Posterior cingulate gyrus (tissue), 11 donors: ENCODE measurements at regions not wholly inside any gene's neighbourhood (a gene's known extent, or its start where the extent isn't known, plus 50 kb on each side); places are given as distances from the start of the nearest gene placed in this dataset.
A peak's percentile ranks its signal among the peaks of the same experiment; 100 is the strongest.
"Not testable (repeated sequence)": the region's sequence is repeated elsewhere in the genome, so short reads cannot be mapped to it uniquely, and the experiment has no call there.

ENCODE experiments used
- DNase-seq, 10 donors: peaks; one replicate each; pipeline versions ENCODE4 v3.0.0 to v3.0.0-alpha.2; 2020 to 2021; ENCODE audit warnings: mixed read lengths in 3 of 10
- intact Hi-C: fragments of 100-400 bp; cut with DNase I; formaldehyde crosslinking; loops from one replicate; pipeline ENCODE4 v1.15.1; 2023

DNA sequence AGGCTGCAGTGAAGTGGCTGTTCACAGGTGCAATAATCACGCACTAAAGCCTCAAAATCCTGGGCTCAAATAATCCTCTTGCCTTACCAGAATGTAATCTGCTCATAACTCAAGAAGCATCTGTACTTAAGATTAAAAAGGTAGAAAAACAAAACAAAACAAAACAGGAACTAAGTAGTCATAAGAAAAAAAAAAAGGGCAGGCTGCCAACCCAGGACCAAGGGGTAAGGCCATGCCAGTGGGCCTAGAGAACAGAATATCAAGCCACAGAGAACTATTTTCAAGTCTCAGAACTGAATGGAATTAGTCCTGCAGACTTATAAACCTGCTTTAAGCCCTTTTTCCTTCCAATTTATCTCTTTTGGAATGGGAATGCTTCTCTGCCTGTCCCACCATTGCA is 64.8 kb upstream of the TBC1D3K start:
- intact Hi-C loops, result no loop called here
- DNase-seq, result no peak

DNA sequence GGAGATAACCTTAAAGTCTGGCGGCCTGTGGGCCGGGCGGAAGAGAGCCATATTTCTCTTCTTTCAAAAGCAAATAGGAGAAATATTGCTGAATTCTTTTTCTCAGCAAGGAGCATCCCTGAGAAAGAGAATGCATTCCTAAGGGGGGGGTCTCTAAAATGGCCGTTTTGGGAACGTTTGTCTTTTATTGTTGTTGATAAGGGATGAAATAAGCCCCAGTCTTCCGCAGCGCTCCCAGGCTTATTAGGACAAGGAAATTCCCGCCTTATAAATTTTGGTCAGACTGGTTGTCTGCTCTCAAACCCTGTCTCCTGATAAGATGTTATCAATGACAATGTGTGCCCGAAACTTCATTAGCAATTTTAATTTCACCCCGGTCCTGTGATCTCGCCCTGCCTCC is 65.8 kb upstream of the TBC1D3K start:
- intact Hi-C loops, DNase-seq: not testable (repeated sequence)

DNA sequence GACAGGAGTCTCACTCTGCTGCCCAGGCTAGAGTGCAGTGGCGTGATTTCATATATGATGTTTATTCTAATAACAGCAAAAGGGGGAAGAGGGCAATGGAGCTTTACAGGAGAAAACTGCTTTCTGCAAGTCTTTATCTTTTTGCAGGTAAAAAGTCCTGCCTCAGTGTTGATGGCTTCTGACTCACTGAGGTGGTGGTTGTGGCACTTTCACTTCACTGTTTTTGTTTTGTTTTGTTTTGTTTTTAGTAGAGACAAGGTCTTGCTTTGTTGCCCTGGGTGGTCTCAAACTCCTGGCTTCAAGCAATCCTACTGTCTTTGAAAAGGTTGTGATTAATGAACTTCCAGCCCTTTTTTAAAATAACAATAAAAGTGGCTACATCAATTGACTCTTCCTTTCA is 68.0 kb upstream of the TBC1D3K start:
- intact Hi-C loops, result no loop called here
- DNase-seq, result no peak

DNA sequence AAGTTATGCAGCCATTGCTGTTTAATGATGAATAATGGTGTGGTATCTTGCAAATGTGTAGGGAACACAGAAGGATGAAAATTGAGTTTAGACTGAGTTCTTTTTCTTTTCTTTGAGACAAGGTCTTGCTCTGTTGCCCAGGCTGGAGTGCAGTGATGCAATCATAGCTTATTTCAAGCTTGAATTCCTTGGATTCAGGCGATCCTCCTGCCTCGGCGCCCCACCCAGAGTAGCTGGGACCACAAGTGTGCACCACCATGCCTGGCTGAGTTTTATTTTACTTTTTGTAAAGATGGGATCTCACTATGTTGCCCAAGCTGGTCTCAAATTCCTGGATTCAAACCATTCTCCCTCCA is 74.6 kb upstream of the TBC1D3K start:
- intact Hi-C loops, result no loop called here
- DNase-seq, result no peak

DNA sequence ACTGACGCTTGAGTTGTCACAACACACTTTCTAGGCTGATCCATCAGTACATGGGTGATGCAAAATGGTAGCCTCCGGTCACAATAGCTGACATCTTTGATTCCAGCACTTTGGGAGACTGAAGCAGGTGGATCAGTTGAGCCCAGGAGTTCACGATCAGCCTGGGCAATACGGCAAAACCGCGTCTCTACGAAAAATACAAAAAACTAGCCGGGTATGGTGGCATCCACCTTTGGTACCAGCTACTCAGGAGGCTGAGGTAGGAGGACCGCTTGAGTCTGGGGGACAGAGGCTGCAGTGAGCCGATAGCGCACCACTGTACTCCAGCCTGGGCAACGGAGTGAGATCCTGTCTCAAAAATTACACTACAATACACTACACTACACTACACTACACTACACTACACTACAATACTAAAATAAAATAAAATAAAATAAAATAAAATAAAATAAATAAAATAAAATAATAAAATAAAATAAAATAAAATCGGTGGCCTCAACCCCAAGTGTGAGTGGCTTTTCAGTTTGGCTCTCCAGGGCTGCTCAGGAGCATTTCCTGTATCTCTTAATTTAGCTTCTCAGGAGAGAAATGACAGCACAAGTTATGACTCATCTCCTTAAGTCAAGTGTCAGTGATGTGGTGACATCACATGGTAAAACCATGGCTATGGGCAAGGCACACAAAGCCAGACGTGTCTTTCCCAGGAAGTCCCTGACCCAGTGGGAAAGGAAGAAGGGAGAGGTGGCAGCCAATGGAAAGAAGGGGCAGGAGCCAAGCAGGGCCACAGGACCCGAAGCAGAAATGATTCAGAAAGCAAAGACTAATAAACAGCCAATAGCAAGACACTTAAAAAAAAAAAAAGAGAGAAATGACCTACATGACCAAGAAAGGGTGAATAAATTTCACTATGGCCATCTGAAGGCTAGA is 75.3 kb upstream of the TBC1D3K start:
- intact Hi-C loops, result no loop called here
- DNase-seq, result no peak

DNA sequence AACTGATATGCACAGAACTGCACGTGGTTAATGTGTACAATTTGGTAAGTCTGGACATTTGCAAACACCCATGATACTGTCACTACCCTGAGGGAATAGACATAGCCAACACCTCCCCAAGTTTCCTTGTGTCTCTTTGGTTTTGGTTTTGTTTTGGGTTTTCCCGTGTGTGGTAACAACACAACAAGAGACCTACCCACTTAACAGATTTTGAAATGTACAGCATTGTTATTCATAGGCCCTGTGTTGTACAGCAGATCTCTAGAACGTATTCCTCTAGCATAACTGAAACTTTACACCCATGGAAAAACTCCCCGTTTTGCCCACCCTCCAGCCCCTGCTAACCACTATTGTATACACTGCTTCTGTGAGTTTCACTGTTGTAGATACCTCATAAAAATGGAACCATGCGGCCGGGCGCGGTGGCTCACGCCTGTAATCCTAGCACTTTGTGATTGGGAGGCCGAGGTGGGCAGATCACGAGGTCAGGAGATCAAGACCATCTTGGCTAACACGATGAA is 76.3 kb upstream of the TBC1D3K start:
- intact Hi-C loops, result no loop called here
- no peak for DNase-seq

DNA sequence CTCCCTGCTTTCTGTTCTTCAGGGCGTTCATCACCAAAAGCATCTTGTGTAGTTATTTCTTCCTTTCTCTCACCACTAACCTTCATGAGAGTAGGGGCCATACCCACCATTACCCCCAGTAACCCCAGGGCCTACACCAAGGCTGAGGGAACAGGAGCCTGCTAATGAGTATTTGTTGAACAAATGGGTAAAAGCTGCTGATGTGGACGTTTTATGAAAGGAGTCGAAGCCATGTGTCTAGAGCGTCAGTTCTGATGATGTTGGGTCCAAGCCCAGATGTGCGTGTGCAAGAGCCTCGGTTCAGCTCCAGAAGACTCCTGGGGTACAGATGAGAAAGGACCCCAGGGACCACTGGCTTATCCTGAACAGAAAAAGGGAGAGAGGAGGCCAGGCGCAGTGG is 77.1 kb upstream of the TBC1D3K start:
- intact Hi-C loops, result no loop called here
- no peak for DNase-seq

DNA sequence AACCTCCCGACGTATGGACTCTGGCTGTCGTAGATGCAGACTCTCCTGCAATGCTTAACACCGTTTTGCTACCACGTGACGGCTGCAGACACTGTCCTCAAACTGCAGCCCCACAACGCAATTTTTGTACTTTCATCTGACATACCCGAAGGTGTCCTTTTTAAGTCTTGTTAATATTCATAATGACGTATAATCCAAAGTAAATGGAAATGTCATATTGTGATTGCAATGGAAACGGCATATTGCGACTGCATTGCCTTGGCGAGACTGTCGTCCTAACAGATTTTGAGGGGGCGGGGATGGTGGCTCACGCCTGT is 79.3 kb upstream of the TBC1D3K start:
- intact Hi-C loops, result no loop called here

DNA sequence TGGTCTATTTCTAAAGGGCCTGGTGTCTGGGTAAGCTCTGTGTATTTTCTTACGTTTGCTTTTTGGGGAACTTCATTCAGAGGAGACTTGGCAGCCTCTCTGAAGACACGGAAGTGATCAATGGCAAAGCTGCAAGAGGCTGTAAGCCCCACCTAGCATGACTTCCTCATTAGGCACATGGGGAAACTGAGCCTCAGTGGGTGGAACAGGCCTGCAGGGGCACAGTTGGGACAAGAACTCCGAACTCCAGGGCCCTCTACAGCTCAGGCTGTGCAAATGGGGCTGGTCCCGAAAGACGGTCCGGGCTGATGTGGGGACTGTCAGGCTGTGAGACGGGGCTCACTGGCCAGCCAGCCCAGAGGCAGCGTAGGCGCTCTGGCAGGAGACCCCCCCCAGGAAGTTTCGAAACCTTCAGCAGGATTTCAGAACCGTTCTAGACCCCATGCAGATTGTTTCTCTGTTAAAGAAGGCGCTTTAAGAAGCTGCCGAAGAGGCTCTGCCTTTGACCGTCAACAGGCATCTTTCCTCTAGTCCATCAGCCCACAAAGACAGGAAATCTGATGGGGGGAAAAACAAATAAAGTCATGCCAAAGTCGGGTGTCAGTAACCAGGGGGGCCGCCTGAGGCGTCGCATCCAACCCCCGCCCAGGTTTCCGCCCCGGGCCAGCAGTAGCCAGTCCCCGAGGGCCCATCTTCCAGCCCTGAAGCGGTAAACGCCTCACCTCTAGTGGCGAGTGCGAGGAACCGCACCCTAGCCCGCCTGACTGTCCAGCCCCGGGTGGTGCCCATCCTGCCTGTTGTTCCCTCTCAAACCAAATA is 79.8 kb upstream of the TBC1D3K start:
- intact Hi-C loops, result no loop called here
- DNase-seq, result peak in 7 of 10 donors; percentile 22 to 86 (median 32)

More for the DNA sequence above, 79.3 kb upstream of the TBC1D3K start:
- DNase-seq, result no peak

DNA sequence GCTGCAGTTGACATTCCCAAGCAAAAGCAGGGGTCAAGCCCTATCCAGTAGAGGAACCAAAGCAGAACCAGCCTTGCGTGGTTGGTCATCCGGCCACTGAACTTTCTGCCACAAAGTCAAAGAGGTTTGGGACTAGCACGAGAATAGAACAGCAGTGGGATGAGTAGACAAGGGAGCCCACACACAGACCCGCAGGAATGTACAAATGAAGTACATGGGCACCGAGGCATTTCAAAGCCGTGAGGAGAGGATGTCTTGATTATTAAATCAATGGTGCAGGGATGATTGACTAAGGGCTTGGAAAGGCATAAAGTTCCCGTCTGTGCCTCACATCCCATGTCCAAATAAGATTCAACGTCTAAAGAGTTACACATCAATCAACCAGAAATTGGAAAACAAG is 81.8 kb upstream of the TBC1D3K start:
- intact Hi-C loops, result no loop called here
- DNase-seq, result no peak

DNA sequence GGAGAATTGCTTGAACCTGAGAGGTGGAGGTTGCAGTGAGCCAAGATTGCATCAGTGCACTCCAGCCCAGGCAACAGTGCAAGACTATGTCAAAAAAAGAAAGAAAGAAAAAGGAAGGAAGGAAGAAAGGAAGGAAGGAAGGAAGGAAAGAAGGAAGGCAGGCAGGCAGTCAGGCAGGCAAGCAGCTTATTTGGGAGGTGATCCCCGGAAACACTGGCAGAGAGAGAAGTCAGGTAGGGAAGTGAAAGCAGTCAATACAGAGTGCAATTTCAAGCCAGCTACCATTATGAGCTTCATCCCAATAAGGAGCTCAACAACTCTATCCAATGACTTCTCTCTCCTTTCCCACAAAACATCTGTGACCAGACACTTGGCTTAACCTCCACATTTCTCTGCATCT is 83.0 kb upstream of the TBC1D3K start:
- intact Hi-C loops, result no loop called here

DNA sequence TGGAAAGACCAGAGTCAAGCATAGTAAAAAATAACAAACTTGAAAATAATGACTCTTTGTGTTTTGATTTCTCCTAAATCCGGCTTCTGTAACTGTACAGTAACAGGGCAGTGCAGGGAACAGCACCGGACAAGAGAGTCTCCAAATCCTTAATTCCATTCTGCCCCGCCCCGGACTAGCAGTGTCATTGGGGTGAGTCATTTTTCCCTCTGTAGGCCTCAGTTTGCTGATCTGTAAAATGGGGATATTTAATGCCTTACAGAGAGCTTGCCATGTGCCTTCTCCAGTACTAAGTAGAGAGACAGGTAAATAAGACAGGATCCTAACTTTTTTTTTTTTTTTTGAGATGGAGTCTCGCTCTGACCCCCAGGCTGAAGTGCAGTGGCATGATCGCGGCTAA is 83.6 kb upstream of the TBC1D3K start:
- intact Hi-C loops, result no loop called here
- DNase-seq, result no peak

More for the DNA sequence above, 83.0 kb upstream of the TBC1D3K start:
- DNase-seq, result no peak

DNA sequence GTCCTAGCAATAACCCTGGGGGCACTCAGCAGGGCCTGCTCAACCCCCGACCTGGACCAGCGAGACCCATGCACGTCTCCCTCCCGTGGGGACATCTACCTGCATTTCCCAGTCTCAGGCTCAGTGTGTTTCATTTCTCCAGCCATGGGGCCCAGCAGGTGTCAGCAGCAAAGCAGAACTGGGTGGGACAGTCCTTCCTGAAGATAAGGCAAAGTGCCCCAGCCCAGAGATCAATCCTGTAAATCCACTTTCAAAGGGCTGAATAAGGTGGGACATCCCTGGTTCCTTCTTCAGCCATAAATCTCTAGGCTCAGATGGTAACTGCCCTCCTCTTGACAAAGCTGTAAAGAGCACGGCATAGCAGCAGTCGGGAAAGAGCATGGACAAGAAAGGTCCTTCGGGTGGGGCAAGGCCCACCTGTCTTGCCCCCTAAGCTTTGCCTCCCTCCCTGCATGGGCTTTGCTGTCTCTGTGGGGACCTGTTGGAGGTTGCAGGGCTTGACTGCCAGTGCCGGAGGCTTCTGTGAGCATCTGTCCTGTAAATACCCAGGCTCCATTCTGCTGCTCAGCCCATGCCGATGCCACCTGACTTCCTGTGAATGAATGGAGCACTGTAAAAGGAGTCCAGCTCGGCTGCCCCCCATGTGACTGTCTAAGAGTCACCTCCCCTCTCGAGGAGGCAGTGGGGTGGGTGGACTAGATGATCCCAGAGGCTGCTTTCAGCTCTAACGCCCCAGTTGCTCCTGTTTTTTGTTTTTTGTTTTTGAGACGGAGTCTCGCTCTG is 84.8 kb upstream of the TBC1D3K start:
- intact Hi-C loops, result no loop called here

DNA sequence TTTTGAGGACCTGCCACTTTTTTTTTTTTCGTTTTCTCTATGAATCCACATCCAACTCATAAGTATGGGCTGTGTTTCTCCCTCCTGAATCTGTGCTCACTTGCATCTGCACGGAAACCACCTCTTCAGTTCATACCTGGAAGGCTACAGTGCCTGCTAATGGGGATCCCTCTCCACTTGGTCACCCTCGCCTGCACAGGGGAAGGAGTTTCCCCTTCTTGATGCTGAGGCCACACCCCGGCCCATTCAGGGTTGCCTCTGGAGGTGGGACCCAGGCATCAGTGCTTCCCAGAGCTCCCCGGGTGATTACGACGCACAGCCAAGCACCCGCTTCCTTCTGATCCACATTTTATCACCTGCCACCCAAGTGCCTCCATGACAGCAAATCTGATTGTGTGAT is 85.9 kb upstream of the TBC1D3K start:
- DNase-seq, result no peak
- intact Hi-C loops, result no loop called here

More for the DNA sequence above, 84.8 kb upstream of the TBC1D3K start:
- DNase-seq, result no peak

DNA sequence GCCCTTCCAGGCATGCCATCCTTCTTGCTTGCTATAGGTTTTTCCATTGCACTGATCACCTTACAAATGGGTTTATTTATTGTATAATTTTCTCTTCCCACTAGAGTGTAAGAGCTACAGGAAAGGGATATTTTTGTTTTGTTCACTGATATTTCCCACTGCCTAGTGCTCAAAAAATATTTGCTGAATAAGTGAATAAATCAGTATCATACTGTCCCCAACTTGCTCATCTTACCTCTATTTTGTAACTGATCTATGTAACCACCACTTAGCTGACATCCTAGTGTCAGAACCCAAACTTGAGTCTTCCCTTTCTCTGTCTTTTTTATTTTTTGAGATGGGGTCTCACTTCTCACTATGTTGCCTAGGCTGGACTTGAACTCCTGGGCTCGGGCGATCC is 87.6 kb upstream of the TBC1D3K start:
- no peak for DNase-seq
- intact Hi-C loops, result no loop called here

DNA sequence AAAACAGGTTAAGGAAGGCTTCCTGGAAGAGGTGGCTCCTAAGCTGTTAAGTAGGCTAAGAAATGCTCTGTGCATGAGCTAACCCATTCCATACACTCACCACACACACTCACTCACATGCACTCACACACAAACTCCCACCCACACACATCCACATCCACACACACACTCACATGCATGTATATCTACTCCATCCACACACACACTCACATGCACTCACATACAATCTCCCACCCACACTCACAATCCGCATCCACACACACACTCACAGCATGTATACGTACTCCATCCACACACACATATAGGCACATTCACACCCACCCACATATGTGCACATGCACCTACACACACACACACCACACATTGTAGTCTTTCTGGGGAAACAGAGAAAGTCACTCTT is 89.3 kb upstream of the HNF1B start:
- intact Hi-C loops, result no loop called here
- DNase-seq, result no peak

DNA sequence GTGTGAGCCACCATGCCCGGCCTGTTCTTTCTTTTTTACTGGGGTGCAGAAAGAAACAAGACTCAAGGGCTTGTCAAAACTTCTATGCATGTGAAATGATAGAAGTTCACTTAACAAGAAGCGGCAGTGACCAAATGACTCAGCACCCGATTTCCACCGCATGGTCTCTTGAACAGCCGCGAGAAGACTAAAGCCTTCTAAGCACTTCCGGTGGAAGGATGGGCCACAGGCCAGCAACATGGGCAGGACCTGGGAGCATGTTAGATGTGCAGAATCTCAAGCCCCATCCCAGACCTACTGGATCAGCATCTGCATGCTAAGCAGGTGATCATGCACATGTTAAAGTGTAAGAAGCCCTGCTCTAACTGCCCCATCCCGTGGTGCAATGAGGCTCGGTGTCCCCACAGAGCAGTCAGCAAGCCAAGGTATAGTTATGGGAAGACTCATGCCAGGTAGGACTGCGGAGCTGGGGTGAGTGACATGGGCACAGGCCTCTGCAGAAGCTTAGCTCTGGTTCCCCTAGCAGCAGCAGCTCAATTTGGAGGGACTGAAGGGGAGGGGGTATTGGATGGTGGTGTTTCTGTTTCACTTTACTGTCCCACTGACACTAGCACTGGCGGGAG is 88.5 kb upstream of the HNF1B start:
- intact Hi-C loops, result no loop called here
- peak in 1 of 10 donors; percentile 15 for DNase-seq

DNA sequence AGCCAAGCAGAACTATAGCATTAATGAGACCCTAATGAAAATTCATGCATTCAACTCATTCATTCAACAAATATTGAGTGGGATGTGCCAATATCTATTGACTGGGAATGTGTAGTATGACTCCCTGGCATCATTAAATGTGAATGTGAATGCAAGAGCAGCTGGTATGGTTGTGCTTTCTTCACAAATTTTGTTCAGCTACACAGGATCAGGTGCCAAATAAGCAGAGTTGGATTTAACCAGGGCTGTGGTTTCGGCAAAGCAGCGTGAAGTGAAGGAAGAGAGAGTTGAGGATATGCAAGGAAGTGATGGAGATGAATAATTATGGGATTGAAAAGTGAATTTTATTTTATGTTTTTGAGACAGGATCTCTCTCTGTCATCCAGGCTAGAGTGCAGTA is 87.1 kb upstream of the HNF1B start:
- intact Hi-C loops, result no loop called here
- no peak for DNase-seq

DNA sequence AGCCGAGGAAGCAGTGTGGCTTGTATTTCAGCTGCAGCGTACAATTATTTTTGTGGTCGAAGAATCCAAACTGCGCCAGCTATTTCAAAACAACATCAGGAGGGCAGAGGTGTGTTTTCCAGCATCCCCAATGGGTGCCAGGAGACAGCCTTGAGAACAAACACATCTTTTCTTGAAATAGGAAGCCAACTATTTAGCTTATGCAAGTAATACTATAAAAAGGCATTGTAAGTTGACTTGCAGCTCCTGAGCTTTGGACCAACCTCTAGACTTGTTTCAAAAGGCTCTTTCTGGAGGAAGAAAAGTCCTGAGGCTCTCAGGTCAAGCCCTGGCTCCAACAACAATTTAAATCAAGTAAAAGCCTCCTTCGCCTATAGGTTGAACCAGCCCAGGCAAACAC is 86.6 kb upstream of the HNF1B start:
- intact Hi-C loops, result no loop called here

More for the DNA sequence above, 86.6 kb upstream of the HNF1B start:
- no peak for DNase-seq
